ENCODE measurements at regions not wholly inside any gene's neighbourhood (a gene's known extent, or its start where the extent isn't known, plus 50 kb on each side); places are given as distances from the start of the nearest gene placed in this dataset.

DNA sequence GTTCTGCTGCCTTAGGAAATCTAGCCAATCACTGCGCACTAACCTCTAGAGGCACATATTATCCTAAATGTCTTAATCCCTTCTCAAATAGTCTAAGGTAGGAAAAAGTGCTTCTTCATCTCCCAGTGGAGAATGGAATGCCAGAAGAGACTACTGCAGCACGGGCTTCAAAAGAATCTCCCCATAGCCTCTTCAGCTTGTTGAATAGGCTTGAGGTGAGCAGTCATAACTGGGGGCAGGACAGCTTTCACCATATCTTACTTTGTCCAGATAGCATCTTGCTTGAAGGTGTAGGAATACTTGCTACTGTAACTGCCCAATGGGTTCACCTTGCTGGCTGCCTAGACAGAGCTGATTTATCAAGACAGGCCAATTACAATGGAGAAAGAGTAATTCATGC is 88.8 kb downstream of the MBL2 start:
- FAIRE-seq (no peak), DNase-seq (ENCODE audit: insufficient read length, low spot score) (no peak)
- TF ChIP-seq POLR2A (IDR thresholded peaks at IDR 0.05; ENCODE audit: low read depth, low read length), result no peak

DNA sequence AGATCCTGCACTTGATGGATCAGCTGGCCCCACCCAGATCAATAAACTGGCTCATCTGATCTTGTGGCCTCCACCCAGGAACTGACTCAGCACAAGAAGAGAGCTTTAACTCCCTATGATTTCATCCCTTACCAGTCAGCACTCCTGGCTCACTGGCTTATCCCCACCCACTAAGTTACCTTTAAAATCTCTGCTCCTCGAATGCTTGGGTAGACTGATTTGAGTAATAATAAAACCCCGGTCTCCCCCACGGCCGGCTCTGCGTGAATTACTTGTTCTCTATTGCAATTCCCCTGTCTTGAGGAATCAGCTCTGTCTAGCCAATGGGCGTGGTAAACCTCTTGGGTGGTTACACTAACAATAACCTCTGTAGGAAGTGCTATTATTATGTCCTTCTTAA is 83.7 kb downstream of the MBL2 start:
- no peak for TF ChIP-seq POLR2A (IDR thresholded peaks at IDR 0.05; ENCODE audit: low read depth, low read length)
- FAIRE-seq (no peak), DNase-seq (ENCODE audit: insufficient read length, low spot score) (no peak)

DNA sequence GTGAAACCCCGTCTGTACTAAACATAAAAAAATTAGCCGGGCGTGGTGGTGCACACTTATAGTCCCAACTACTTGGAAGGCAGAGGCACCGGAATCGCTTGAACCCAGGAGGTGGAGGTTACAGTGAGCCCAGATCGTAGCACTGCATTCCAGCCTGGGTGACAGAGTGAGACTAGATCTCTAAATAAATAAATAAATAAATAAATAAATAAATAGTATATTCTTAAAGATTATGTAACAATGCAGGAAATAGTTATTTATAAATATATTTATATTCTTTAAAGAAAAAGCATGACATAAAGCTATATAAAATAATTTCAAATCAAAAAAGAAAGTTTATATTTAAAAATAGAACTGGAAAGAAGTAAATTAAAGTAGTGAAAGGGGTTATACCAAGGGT is 76.4 kb downstream of the MBL2 start:
- TF ChIP-seq POLR2A (IDR thresholded peaks at IDR 0.05; ENCODE audit: low read depth, low read length), result no peak
- DNase-seq (ENCODE audit: insufficient read length, low spot score) (no peak), FAIRE-seq (no peak)

DNA sequence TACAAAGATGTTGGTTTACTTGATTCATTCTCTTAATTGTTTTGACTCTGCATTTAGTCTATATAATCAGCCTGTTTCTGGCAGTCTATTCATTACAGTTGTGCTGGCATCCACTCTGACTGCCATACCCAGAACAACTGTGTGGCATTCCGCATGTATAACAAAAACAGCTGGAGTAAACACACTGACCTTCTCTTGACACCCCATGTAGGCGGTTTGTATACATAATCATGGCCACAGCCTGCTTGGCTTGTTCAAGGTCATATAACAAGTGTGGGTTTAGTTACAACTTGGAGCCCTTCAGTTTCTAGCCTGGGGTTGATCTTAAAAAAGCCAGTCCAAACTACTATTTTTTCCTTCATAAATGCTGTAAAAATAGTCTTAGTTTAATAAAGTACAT is 70.9 kb downstream of the MBL2 start:
- DNase-seq (ENCODE audit: insufficient read length, low spot score) (no peak), FAIRE-seq (peak; percentile 43)
- no peak for TF ChIP-seq POLR2A (IDR thresholded peaks at IDR 0.05; ENCODE audit: low read depth, low read length)

DNA sequence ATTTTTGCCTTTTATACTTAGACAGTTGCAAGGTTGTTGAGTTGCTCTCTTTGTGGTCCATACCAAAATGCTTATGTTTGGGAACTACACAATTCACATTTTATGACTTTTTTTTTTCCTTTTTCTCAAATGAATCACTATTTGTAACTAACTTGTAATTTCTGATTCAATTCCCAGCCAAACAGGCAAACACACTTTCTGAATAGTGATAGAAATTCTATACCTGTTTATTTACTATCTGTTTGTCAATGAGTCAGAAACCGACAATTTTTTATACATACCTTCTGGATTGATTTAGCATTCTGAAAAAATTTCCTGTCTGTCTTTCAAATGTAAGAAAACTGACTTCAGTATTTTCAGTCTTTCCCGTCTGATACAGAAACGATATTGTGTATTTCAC is 69.1 kb downstream of the MBL2 start:
- no peak for TF ChIP-seq POLR2A (IDR thresholded peaks at IDR 0.05; ENCODE audit: low read depth, low read length)
- no peak for FAIRE-seq
- DNase-seq (ENCODE audit: insufficient read length, low spot score), result no peak

DNA sequence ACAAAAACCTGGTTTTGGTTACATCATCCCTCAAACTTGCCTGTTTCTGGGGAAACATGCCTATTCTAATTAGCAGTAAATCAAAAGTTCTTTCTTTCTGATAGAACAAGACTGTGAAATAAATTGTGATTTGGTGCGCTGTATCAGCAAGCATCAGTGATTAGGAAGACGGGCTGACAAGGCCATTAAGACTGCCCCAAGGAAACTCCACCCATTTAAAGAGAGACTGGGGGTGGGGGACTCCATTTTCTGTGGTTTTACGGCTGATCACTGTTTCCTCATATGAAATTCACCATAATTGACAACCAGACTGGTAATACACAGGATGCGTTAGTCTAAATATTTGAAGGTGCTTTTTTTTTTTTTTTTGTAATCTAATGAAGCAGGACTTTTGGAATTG is 68.7 kb downstream of the MBL2 start:
- DNase-seq (ENCODE audit: insufficient read length, low spot score), result no peak

DNA sequence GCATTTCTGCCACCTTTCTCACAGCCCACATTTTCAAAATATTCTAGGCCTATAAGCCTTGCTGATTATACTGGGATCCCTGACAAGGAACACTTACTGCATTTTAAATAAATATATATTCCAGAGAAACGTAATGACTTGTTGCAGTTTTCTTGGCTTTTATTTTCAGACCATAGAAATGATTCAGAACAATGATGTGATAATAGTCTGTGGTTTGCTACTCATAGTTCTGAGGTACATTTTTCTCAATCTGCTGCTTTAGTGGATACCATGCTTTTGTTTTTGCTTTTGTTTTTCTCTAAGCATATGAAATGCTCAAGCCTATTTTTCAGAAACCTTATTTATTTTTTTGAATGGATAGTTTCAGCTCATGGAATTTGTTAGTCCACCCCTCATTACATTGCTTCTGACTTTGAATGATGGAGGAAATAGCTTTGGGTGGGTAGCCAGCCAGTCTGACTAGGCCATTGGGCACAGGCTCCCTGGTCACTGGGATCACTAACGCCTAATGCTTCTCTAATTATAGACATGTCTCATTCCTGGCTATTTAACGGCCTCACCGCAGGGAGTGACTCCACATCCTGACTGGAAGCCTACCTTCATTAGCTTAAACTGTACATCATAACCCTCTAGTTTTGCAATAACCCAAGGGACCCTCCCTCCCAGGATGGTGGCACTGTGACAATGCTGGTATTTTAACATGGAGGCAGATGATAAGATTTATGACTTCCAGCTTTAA is 66.1 kb downstream of the MBL2 start:
- no peak for DNase-seq (ENCODE audit: insufficient read length, low spot score)
- no peak for TF ChIP-seq POLR2A (IDR thresholded peaks at IDR 0.05; ENCODE audit: low read depth, low read length)
- FAIRE-seq, result no peak

More for the DNA sequence above, 68.7 kb downstream of the MBL2 start:
- FAIRE-seq, result peak; percentile 80
- TF ChIP-seq POLR2A (IDR thresholded peaks at IDR 0.05; ENCODE audit: low read depth, low read length), result no peak

Measured in H54 (cell line).